Tibial nerve (tissue), 4 donors: ENCODE measurements at regions not wholly inside any gene's neighbourhood (a gene's known extent, or its start where the extent isn't known, plus 50 kb on each side); places are given as distances from the start of the nearest gene placed in this dataset.

Experiments used
- CTCF ChIP-seq, 5 experiments: fragments of 200-600 bp in 3 of 5; fragments of 450-650 bp in 2 of 5; sonication (generic) in 3 of 5; IDR thresholded peaks; one replicate each; pipeline ENCODE4 v1.5.1; 2016 to 2019; ENCODE audit warnings: antibody characterized with exemption in 5 of 5, mild to moderate bottlenecking in 3 of 5, moderate library complexity in 2 of 5
- EP300 ChIP-seq, 2 donors: sonication (generic); formaldehyde crosslinking; IDR thresholded peaks; one replicate each; pipeline ENCODE4 v1.6.1; 2017; ENCODE audit warnings: antibody characterized with exemption in 2 of 2, mild to moderate bottlenecking in 1 of 2
- POLR2A ChIP-seq, 2 donors: fragments of 450-650 bp; IDR thresholded peaks; one replicate each; pipeline ENCODE4 v1.6.1; 2017; ENCODE audit warnings: antibody characterized with exemption in 2 of 2, mild to moderate bottlenecking in 2 of 2, moderate library complexity in 2 of 2

- TF ChIP-seq CTCF (IDR thresholded peaks at IDR 0.05), result no peak
- no peak for TF ChIP-seq EP300 (IDR thresholded peaks at IDR 0.05)
- TF ChIP-seq POLR2A (IDR thresholded peaks at IDR 0.05), result no peak
Observed at GRCh38 chr14:59096303-59096702, 92.2 kb upstream of the DAAM1 start.
